PC-3 (cell line): ENCODE measurements at regions not wholly inside any gene's neighbourhood (a gene's known extent, or its start where the extent isn't known, plus 50 kb on each side); places are given as distances from the start of the nearest gene placed in this dataset.
"Not testable (repeated sequence)": the region's sequence is repeated elsewhere in the genome, so short reads cannot be mapped to it uniquely, and the experiment has no call there.

ENCODE experiments used
- ATAC-seq: fragments of 200-7000 bp; cut with Tn5 transposase; 2 replicates; pipeline ENCODE4 v1.9.1; 2020; ENCODE audit warnings: mild to moderate bottlenecking, moderate library complexity
- BruUV-seq: library from RNA; stranded (reverse); fragments of 400-500 nt; replicated peaks from 2 replicates; lab custom pipeline; 2021; lab: Mats Ljungman, UMichigan
- CTCF ChIA-PET: fragments of 300-600 bp; sonication (Branson Sonifier 250); formaldehyde crosslinking; loops from one replicate; lab custom pipeline; 2022; ENCODE audit warnings: antibody characterized with exemption; lab: Charles Lee
- POLR2A ChIA-PET: fragments of 300-600 bp; sonication (Branson Sonifier 250); formaldehyde crosslinking; loops from one replicate; lab custom pipeline; 2022; ENCODE audit warnings: antibody characterized with exemption; ENCODE audit not compliant: unreplicated experiment; lab: Charles Lee
- DNase-seq: peaks from one replicate; pipeline ENCODE4 v3.0.0-alpha.2; 2015
- H2AFZ ChIP-seq: fragments of 300-600 bp; sonication (generic); 2 replicates; pipeline ENCODE4 v1.6.0; 2016; ENCODE audit warnings: antibody characterized with exemption, low read length
- H3F3A ChIP-seq: fragments of 300-600 bp; sonication (generic); one replicate; pipeline ENCODE4 v1.6.0; 2017; ENCODE audit warnings: antibody characterized with exemption, low read length, control low read depth, mild to moderate bottlenecking; ENCODE audit not compliant: unreplicated experiment
- H3K27ac ChIP-seq: fragments of 300-600 bp; sonication (generic); 2 replicates; pipeline ENCODE4 v1.5.1; 2016; ENCODE audit warnings: mild to moderate bottlenecking, low read length
- H3K27me3 ChIP-seq: fragments of 300-600 bp; sonication (generic); 2 replicates; pipeline ENCODE4 v1.6.1; 2016; ENCODE audit warnings: low read length, mixed read lengths
- H3K36me3 ChIP-seq: fragments of 300-600 bp; sonication (generic); 2 replicates; pipeline ENCODE4 v1.6.1; 2016; ENCODE audit warnings: low read depth, mixed run types, low read length, mixed read lengths
- H3K4me1 ChIP-seq: fragments of 300-600 bp; sonication (generic); 2 replicates; pipeline ENCODE4 v1.5.1; 2016; ENCODE audit warnings: low read length; ENCODE audit not compliant: insufficient read depth
- H3K4me2 ChIP-seq: fragments of 300-600 bp; sonication (generic); 2 replicates; pipeline ENCODE4 v1.6.0; 2016; ENCODE audit warnings: low read length
- H3K4me3 ChIP-seq: fragments of 300-600 bp; sonication (generic); 2 replicates; pipeline ENCODE4 v1.5.1; 2016; ENCODE audit warnings: mild to moderate bottlenecking, low read length, mixed read lengths
- H3K79me2 ChIP-seq: fragments of 300-600 bp; sonication (generic); 2 replicates; pipeline ENCODE4 v1.6.1; 2017; ENCODE audit warnings: low read length, mixed read lengths
- H3K9ac ChIP-seq: fragments of 300-600 bp; sonication (generic); 2 replicates; pipeline ENCODE4 v1.6.0; 2016; ENCODE audit warnings: mild to moderate bottlenecking, low read length
- H3K9me2 ChIP-seq: fragments of 300-600 bp; sonication (generic); replicated peaks from 2 replicates; pipeline ENCODE4 v1.6.1; 2016; ENCODE audit warnings: mixed run types, low read length, mixed read lengths
- H3K9me3 ChIP-seq: fragments of 300-600 bp; sonication (generic); 2 replicates; pipeline ENCODE4 v1.6.1; 2016; ENCODE audit warnings: low read length, mixed read lengths
- H4K20me1 ChIP-seq: fragments of 300-600 bp; sonication (generic); 2 replicates; pipeline ENCODE4 v1.6.1; 2016; ENCODE audit warnings: low read length, mixed read lengths
- intact Hi-C: fragments of 100-400 bp; cut with micrococcal nuclease; formaldehyde crosslinking; loops from 2 replicates; pipeline ENCODE4 v1.9.0; 2023

DNA sequence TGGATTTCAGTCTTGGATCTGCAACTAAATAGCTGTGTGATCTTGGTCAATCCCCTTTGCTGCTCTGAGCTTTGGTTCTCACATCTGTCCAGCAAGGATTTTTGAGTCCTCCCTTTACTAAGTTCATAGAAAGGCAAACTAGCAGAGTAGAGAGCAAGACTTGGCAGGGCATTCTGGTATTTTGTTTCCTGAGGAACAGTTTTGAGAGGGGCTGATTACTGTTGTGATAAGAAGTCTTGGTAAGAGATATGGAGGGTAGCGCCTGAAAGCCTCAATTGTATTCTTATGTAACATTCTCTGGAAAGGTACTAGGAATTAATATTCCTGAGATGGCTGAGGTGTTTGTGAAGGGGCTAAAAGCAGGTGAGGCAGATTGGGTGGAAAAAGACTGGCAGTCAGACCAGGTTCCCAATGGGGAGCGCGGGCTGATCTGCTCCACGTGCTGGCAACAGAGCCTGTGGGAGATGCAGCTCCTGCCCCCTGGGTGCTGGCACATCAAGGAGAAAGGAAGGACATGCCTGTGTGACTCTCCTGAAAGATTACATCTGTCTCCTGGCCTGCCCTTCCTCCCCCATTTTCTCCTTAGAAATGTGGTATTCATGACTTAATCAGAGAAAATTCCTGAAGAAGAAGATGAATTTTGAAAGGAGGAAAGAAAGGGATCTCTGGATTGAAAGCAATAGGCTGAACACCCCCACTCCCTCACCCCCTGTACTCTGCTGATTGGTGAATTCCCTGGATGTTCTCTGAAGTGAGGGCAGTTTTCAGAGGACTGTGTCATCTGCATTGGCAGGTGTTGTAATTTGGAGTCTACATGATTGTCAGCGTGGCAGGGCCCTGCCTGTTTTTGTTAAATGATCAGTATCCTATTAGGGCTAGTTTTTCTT, 94.0 kb downstream of the SRGAP2 start:
- H3K4me1 ChIP-seq, CTCF ChIA-PET, DNase-seq, H3K9me2 ChIP-seq, BruUV-seq, H3F3A ChIP-seq, intact Hi-C loops, H3K27me3 ChIP-seq, H2AFZ ChIP-seq, H3K9me3 ChIP-seq, H3K36me3 ChIP-seq, H3K79me2 ChIP-seq, ATAC-seq, H3K9ac ChIP-seq, H3K27ac ChIP-seq, H3K4me2 ChIP-seq, H3K4me3 ChIP-seq, POLR2A ChIA-PET, H4K20me1 ChIP-seq: not testable (repeated sequence)

DNA sequence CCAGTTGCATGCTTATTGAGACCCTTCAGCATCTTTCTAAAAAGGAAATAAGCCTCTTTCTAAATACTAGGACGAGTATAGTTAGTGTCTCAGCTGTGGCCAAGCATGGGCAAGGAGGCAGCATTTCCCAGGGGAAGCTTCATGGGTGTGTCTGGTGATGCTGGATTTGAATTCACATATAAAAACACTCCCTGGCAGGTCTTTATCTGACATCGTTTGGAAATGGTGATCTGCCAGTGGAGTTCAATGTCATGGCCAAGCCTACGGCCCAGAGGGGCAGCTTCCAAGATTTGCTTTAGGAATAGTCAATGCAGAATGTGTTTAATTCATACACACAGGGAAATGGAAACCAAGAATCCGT, 94.7 kb downstream of the SRGAP2 start:
- H3K9me3 ChIP-seq, H3K27me3 ChIP-seq, H3K36me3 ChIP-seq, H3F3A ChIP-seq, H3K27ac ChIP-seq, H3K79me2 ChIP-seq, DNase-seq, ATAC-seq, CTCF ChIA-PET, H4K20me1 ChIP-seq, H3K4me3 ChIP-seq, H3K9ac ChIP-seq, H2AFZ ChIP-seq, H3K9me2 ChIP-seq, H3K4me2 ChIP-seq, BruUV-seq, intact Hi-C loops, H3K4me1 ChIP-seq, POLR2A ChIA-PET: not testable (repeated sequence)

DNA sequence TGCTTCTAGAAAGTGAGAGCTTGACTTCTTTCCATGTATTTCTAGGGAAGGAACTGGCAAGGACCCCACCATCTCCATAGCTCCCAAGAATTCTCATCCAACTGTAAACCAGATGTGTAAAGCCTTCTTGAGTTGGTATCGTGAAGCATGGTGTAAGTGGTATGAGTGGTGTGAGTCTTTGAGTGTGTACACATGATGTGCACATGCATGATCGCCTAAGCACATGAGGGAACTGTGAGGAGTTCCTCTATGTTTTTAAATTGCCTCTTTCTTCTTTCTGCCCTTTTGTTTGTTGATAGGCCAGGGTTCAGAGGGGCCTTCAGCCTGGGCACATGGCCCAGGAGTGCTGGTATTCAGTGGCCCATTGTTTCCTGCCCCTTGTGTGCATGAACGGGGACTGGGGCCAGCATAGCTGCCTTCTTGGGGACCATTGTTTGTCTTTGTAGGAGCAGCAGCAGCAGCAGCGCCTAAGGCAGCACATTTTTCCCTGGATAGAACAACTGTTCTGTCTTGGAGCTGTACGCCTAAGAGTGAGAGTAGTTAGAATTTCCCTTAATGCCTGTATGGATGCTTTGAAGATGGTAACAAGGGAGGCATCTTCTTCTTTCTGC, 95.9 kb downstream of the SRGAP2 start:
- BruUV-seq, H3K4me2 ChIP-seq, H3K79me2 ChIP-seq, H3F3A ChIP-seq, intact Hi-C loops, CTCF ChIA-PET, H3K9ac ChIP-seq, H4K20me1 ChIP-seq, H3K36me3 ChIP-seq, H3K4me1 ChIP-seq, DNase-seq, H3K4me3 ChIP-seq, ATAC-seq, H3K27me3 ChIP-seq, POLR2A ChIA-PET, H3K27ac ChIP-seq, H3K9me3 ChIP-seq, H3K9me2 ChIP-seq, H2AFZ ChIP-seq: not testable (repeated sequence)

DNA sequence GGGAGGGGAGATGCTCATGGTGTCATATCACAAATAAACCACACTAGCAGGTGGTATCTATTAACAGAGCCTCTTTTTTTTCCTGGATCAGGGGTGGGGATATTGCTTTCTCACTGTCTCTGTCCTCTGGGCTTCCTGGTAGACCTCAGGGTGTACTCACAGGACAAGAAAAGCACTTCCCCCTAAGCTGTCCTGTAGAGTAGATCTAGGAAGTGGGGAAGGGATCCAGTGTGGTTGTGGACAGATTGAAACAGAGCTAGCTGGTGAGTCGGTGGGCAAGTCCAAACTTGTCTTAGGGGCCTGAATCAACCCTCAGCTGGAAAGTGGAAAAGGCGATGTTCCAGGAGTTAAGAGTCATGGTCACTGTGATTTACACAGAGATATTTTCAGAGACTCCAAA, 96.6 kb downstream of the SRGAP2 start:
- ATAC-seq, H3K79me2 ChIP-seq, intact Hi-C loops, BruUV-seq, H3K27me3 ChIP-seq, CTCF ChIA-PET, H3K4me1 ChIP-seq, POLR2A ChIA-PET, H3K9ac ChIP-seq, H3K9me2 ChIP-seq, H3K4me2 ChIP-seq, H3K27ac ChIP-seq, H3K9me3 ChIP-seq, H3F3A ChIP-seq, H3K4me3 ChIP-seq, DNase-seq, H4K20me1 ChIP-seq, H3K36me3 ChIP-seq, H2AFZ ChIP-seq: not testable (repeated sequence)

DNA sequence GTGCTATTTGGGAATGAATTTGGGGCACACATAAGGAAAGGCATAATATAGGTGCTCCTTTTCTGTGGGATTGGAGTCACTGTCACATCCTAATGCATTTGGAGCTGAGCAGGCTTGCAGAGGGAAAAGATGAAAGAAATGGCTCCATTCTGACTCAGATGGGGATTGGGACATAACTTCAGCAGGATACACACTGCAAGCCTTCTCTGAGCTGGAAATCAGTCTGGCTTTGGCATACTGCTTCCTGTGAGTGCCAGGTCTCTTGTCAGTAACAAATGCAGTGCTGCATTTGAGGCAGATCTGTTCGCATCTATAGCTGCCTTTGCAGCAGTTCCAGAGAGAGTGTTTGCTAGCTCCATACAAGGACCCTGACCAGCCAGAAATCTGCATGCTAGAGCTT, 98.7 kb downstream of the SRGAP2 start:
- ATAC-seq, result peak; percentile 27; the same call in 1 of the 2 replicates
- BruUV-seq, H3F3A ChIP-seq, CTCF ChIA-PET, H2AFZ ChIP-seq, H3K27me3 ChIP-seq, H4K20me1 ChIP-seq, POLR2A ChIA-PET, H3K27ac ChIP-seq, H3K4me1 ChIP-seq, H3K9me3 ChIP-seq, H3K9me2 ChIP-seq, H3K79me2 ChIP-seq, H3K36me3 ChIP-seq, H3K9ac ChIP-seq, DNase-seq, H3K4me2 ChIP-seq, intact Hi-C loops, H3K4me3 ChIP-seq: not testable (repeated sequence)

DNA sequence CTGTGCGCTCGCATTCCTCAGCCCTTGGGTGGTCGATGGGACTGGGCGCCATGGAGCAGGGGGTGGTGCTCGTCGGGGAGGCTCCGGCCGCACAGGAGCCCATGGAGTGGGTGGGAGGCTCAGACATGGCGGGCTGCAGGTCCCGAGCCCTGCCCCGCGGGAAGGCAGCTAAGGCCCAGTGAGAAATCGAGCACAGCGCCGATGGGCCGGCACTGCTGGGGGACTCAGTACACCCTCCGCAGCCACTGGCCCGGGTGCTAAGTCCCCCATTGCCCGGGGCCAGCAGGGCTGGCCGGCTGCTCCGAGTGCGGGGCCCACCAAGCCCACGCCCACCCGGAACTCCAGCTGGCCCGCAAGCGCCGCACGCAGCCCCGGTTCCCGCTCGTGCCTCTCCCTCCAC, 104.1 kb downstream of the SRGAP2 start:
- H3K9me3 ChIP-seq, H3K9me2 ChIP-seq, H3K27me3 ChIP-seq, H3K4me3 ChIP-seq, H3K4me2 ChIP-seq, H3F3A ChIP-seq, H3K4me1 ChIP-seq, H3K36me3 ChIP-seq, H3K79me2 ChIP-seq, ATAC-seq, H3K27ac ChIP-seq, BruUV-seq, CTCF ChIA-PET, DNase-seq, intact Hi-C loops, H4K20me1 ChIP-seq, POLR2A ChIA-PET, H2AFZ ChIP-seq, H3K9ac ChIP-seq: not testable (repeated sequence)
